ENCODE measurements at regions not wholly inside any gene's neighbourhood (a gene's known extent, or its start where the extent isn't known, plus 50 kb on each side); places are given as distances from the start of the nearest gene placed in this dataset.

DNA sequence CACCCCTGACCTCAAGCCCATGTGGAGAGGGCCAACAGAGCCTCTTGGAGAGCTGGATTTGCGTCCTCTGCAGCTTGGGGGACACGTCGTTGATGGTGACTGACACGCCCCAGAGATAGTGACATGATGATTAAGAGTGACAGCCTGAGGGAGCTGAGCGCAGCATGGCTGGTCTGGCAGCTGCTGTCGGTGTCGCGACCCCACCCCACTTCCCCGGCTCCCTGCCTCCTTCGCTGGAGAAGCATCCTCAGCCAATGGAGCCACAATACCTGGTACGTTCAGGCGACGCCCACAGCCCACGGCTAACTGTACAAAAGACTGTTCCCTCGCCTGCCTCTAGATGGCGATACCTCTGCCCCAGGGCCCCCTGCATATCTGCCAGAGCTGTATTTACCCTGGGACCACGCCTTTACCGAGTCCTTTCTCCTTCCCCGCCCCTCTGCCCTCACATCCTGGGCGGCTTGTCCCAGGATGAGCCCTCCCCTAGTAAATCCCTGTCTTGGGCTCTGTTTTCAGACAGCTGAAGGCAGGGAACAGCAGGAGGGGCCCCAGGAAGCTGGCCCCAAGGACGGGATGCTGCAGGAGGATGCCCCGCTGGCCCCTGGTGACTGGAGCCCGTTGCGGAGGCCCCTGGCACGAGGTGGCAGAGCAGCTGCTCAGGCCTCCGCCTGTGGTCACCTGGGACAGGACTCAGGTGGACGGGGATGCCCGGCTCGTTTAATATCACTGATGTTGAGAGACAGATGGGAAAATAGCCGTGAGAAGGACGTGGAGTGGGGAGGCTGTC lies 90.6 kb downstream of the RPS6KA4 start:
- TF ChIP-seq EP300 (IDR thresholded peaks at IDR 0.05; ENCODE audit: borderline replicate concordance) (no peak), CEBPB (IDR thresholded peaks at IDR 0.05) (no peak), TCF12 (IDR thresholded peaks at IDR 0.05; ENCODE audit: low read depth) (no peak), FOXM1 (IDR thresholded peaks at IDR 0.05; ENCODE audit: borderline replicate concordance, low read depth) (no peak), RAD21 (IDR thresholded peaks at IDR 0.05; ENCODE audit: low read depth) (peak; percentile 43; the same call in 1 of the 2 replicates)
- TF ChIP-seq, protein P1, sequence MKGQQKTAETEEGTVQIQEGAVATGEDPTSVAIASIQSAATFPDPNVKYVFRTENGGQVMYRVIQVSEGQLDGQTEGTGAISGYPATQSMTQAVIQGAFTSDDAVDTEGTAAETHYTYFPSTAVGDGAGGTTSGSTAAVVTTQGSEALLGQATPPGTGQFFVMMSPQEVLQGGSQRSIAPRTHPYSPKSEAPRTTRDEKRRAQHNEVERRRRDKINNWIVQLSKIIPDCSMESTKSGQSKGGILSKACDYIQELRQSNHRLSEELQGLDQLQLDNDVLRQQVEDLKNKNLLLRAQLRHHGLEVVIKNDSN (IDR thresholded peaks at IDR 0.05): no peak

- TF ChIP-seq, protein P2, sequence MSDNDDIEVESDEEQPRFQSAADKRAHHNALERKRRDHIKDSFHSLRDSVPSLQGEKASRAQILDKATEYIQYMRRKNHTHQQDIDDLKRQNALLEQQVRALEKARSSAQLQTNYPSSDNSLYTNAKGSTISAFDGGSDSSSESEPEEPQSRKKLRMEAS (IDR thresholded peaks at IDR 0.05): no peak
- no peak for TF ChIP-seq NFIC (IDR thresholded peaks at IDR 0.05)
- no peak for TF ChIP-seq EP300 (IDR thresholded peaks at IDR 0.05; ENCODE audit: borderline replicate concordance)
- TF ChIP-seq CREB1 (IDR thresholded peaks at IDR 0.05; ENCODE audit: low read depth): no peak
- no peak for TF ChIP-seq CEBPB (IDR thresholded peaks at IDR 0.05)
- no peak for TF ChIP-seq FOXM1 (IDR thresholded peaks at IDR 0.05; ENCODE audit: borderline replicate concordance, low read depth)
- TF ChIP-seq EGR1 (IDR thresholded peaks at IDR 0.05): no peak
Measured at GRCh38 chr11:64450168-64450560, 91.2 kb downstream of the RPS6KA4 start.

DNA sequence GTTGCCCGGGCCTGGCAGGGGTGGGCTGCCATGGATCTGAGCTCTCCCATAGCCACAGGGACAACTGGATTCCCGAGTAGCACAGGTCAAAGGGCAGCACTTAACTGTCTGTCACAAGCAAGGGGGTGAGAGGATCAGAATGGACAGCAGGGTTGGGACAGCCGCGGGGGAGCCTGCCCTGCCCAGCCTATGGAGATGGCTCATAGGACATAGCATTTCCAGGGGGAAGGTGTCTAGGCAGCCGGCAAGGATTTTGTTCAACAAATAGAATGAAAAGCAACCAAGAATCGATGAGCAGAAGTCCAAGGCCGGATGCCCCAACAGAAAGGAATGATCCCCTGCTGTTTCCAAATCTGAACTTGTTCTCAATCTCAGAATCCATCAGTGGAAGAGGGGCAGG lies 92.9 kb downstream of the RPS6KA4 start:
- no peak for TF ChIP-seq TCF12 (IDR thresholded peaks at IDR 0.05; ENCODE audit: low read depth)
- no peak for TF ChIP-seq ZBTB7A (IDR thresholded peaks at IDR 0.05; ENCODE audit: low read depth)
- TF ChIP-seq EP300 (IDR thresholded peaks at IDR 0.05; ENCODE audit: borderline replicate concordance): no peak
- no peak for TF ChIP-seq EGR1 (IDR thresholded peaks at IDR 0.05)
- TF ChIP-seq FOXM1 (IDR thresholded peaks at IDR 0.05; ENCODE audit: borderline replicate concordance, low read depth): no peak
- no peak for TF ChIP-seq CREB1 (IDR thresholded peaks at IDR 0.05; ENCODE audit: low read depth)
- TF ChIP-seq, protein P2 (IDR thresholded peaks at IDR 0.05): no peak
- TF ChIP-seq, protein P1 (IDR thresholded peaks at IDR 0.05): no peak
- no peak for TF ChIP-seq CEBPB (IDR thresholded peaks at IDR 0.05)
- no peak for TF ChIP-seq RAD21 (IDR thresholded peaks at IDR 0.05; ENCODE audit: low read depth)
- no peak for TF ChIP-seq YY1 (IDR thresholded peaks at IDR 0.05; ENCODE audit: low read depth)

- TF ChIP-seq, protein P3, sequence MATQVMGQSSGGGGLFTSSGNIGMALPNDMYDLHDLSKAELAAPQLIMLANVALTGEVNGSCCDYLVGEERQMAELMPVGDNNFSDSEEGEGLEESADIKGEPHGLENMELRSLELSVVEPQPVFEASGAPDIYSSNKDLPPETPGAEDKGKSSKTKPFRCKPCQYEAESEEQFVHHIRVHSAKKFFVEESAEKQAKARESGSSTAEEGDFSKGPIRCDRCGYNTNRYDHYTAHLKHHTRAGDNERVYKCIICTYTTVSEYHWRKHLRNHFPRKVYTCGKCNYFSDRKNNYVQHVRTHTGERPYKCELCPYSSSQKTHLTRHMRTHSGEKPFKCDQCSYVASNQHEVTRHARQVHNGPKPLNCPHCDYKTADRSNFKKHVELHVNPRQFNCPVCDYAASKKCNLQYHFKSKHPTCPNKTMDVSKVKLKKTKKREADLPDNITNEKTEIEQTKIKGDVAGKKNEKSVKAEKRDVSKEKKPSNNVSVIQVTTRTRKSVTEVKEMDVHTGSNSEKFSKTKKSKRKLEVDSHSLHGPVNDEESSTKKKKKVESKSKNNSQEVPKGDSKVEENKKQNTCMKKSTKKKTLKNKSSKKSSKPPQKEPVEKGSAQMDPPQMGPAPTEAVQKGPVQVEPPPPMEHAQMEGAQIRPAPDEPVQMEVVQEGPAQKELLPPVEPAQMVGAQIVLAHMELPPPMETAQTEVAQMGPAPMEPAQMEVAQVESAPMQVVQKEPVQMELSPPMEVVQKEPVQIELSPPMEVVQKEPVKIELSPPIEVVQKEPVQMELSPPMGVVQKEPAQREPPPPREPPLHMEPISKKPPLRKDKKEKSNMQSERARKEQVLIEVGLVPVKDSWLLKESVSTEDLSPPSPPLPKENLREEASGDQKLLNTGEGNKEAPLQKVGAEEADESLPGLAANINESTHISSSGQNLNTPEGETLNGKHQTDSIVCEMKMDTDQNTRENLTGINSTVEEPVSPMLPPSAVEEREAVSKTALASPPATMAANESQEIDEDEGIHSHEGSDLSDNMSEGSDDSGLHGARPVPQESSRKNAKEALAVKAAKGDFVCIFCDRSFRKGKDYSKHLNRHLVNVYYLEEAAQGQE (IDR thresholded peaks at IDR 0.05; ENCODE audit: low read depth): no peak
- TF ChIP-seq CEBPB (IDR thresholded peaks at IDR 0.05) (no peak), EP300 (IDR thresholded peaks at IDR 0.05; ENCODE audit: borderline replicate concordance) (no peak), TEAD4 (IDR thresholded peaks at IDR 0.05) (no peak), ZBTB7A (IDR thresholded peaks at IDR 0.05; ENCODE audit: low read depth) (no peak), RAD21 (IDR thresholded peaks at IDR 0.05; ENCODE audit: low read depth) (no peak)
- TF ChIP-seq, protein P2 (IDR thresholded peaks at IDR 0.05): no peak
- TF ChIP-seq, protein P1 (IDR thresholded peaks at IDR 0.05): no peak
Measured at GRCh38 chr11:64453466-64453865, 94.5 kb downstream of the RPS6KA4 start.

DNA sequence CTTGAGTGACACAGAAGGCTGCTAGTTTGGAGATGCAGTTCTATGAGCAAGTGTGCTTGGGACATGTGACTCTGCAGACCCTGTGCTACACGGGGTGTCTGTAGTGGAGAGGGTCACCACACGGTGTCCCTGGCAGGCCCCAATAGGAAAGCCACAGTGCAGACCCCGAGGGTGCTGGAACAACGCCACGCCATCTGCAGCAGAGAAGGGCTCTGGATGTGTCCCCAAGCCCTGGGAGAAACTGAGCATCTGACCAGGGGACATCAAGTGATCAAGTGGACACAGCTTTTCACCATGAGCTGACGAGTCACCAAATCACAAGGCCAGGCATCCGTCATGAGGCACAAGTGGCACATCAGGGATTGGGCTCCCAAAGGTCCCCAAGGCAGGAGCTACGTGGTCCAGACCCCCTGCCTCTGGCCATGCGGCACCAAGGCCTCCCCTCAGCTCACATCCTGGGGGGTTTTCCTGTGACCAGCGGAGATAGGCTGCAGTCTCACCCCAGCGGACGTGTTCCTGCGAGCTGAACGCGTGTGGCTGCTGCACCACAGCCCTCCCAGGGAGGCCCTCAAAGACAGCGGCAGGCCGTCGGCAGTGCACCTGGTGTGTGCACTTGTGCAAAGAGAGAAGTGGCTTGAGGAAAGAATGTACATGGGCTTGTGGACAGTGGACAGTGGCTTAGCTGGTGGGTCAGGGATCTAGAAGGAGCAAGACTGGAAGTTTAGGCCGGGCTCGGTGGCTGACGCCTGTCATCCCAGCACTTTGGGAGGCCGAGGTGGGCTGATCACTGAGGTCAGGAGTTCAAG lies 96.7 kb downstream of the RPS6KA4 start:
- TF ChIP-seq, protein P3 (IDR thresholded peaks at IDR 0.05; ENCODE audit: low read depth): no peak
- TF ChIP-seq ZBTB7A (IDR thresholded peaks at IDR 0.05; ENCODE audit: low read depth) (no peak), NFIC (IDR thresholded peaks at IDR 0.05) (no peak), YY1 (IDR thresholded peaks at IDR 0.05; ENCODE audit: low read depth) (no peak), CREB1 (IDR thresholded peaks at IDR 0.05; ENCODE audit: low read depth) (no peak), EGR1 (IDR thresholded peaks at IDR 0.05) (no peak), TAF1 (IDR thresholded peaks at IDR 0.05; ENCODE audit: low read depth) (no peak), RAD21 (IDR thresholded peaks at IDR 0.05; ENCODE audit: low read depth) (no peak), CEBPB (IDR thresholded peaks at IDR 0.05) (no peak), EP300 (IDR thresholded peaks at IDR 0.05; ENCODE audit: borderline replicate concordance) (no peak), TEAD4 (IDR thresholded peaks at IDR 0.05) (no peak), FOXM1 (IDR thresholded peaks at IDR 0.05; ENCODE audit: borderline replicate concordance, low read depth) (no peak), TCF12 (IDR thresholded peaks at IDR 0.05; ENCODE audit: low read depth) (no peak)
- TF ChIP-seq, protein P2 (IDR thresholded peaks at IDR 0.05): no peak
- TF ChIP-seq, protein P1 (IDR thresholded peaks at IDR 0.05): no peak
